ENCODE measurements at regions not wholly inside any gene's neighbourhood (a gene's known extent, or its start where the extent isn't known, plus 50 kb on each side); places are given as distances from the start of the nearest gene placed in this dataset.

DNA sequence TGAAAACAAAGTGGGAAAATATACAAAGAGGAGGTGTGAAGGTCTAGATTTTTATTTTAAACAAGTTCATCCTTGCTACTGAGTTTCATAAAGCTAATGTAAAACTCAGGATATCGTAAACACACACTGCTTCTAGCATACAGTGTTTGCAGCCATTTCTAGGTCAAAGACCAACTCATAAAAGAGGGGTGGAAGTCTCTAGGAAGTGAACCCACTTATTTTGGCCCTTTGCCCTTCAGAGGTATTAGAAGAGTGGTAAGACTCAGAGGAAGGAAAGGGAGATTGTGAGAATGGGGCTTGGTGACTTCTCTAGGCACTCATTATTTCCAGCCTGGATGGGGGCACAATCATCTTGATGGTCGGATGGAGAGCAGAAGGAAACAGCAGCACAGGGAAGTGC is 91.2 kb downstream of the TNFSF18 start:
- TF ChIP-seq, protein P1, sequence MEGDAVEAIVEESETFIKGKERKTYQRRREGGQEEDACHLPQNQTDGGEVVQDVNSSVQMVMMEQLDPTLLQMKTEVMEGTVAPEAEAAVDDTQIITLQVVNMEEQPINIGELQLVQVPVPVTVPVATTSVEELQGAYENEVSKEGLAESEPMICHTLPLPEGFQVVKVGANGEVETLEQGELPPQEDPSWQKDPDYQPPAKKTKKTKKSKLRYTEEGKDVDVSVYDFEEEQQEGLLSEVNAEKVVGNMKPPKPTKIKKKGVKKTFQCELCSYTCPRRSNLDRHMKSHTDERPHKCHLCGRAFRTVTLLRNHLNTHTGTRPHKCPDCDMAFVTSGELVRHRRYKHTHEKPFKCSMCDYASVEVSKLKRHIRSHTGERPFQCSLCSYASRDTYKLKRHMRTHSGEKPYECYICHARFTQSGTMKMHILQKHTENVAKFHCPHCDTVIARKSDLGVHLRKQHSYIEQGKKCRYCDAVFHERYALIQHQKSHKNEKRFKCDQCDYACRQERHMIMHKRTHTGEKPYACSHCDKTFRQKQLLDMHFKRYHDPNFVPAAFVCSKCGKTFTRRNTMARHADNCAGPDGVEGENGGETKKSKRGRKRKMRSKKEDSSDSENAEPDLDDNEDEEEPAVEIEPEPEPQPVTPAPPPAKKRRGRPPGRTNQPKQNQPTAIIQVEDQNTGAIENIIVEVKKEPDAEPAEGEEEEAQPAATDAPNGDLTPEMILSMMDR (IDR thresholded peaks at IDR 0.05): no peak
- no peak for TF ChIP-seq POLR2A (IDR thresholded peaks at IDR 0.05)
